ENCODE measurements at regions not wholly inside any gene's neighbourhood (a gene's known extent, or its start where the extent isn't known, plus 50 kb on each side); places are given as distances from the start of the nearest gene placed in this dataset.

DNA sequence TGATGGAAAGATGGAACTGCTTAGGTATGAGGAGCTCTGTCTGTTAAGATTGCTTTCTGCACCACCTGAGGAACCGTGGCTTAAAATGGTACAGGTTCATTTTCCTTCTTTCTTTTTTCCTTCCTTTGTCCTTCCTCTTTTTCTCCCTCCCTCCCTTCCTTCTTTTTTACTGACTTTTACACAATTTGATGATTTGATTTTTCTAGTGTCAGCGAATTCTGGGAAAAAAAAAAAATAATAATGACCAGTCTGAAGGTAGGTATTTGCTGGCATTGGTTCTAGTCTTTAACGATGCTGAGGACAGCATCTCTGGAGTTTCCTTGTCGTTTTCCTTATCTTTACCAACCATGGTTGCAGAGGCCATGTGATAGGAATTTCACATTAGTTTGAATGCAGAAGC, 613.5 kb downstream of the EDEM1 start:
- TF ChIP-seq EZH2phosphoT487 (IDR thresholded peaks at IDR 0.05; ENCODE audit: borderline replicate concordance), result no peak
- TF ChIP-seq, protein P1, sequence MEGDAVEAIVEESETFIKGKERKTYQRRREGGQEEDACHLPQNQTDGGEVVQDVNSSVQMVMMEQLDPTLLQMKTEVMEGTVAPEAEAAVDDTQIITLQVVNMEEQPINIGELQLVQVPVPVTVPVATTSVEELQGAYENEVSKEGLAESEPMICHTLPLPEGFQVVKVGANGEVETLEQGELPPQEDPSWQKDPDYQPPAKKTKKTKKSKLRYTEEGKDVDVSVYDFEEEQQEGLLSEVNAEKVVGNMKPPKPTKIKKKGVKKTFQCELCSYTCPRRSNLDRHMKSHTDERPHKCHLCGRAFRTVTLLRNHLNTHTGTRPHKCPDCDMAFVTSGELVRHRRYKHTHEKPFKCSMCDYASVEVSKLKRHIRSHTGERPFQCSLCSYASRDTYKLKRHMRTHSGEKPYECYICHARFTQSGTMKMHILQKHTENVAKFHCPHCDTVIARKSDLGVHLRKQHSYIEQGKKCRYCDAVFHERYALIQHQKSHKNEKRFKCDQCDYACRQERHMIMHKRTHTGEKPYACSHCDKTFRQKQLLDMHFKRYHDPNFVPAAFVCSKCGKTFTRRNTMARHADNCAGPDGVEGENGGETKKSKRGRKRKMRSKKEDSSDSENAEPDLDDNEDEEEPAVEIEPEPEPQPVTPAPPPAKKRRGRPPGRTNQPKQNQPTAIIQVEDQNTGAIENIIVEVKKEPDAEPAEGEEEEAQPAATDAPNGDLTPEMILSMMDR (conservative IDR thresholded peaks at IDR 0.05; ENCODE audit: low read length), result no peak

All from Loucy (cell line).